Sciatic nerve (tissue), 2 donors: ENCODE measurements at regions not wholly inside any gene's neighbourhood (a gene's known extent, or its start where the extent isn't known, plus 50 kb on each side); places are given as distances from the start of the nearest gene placed in this dataset.

Experiments
- ATAC-seq: fragments of 200-7000 bp; cut with Tn5 transposase; one replicate; pipeline ENCODE4 v1.9.1; 2020; ENCODE audit warnings: mild to moderate bottlenecking, moderate library complexity
- DNase-seq: peaks from one replicate; pipeline ENCODE4 v3.0.0-alpha.2; 2020; ENCODE audit warnings: low spot score
- intact Hi-C: fragments of 100-400 bp; cut with DNase I; formaldehyde crosslinking; loops from one replicate; pipeline ENCODE4 v1.14.2; 2022
- donor health status: DM: no; HTN: no; CAD: no.
- donor health status: DM: no; HTN: no; CAD: no.

DNA sequence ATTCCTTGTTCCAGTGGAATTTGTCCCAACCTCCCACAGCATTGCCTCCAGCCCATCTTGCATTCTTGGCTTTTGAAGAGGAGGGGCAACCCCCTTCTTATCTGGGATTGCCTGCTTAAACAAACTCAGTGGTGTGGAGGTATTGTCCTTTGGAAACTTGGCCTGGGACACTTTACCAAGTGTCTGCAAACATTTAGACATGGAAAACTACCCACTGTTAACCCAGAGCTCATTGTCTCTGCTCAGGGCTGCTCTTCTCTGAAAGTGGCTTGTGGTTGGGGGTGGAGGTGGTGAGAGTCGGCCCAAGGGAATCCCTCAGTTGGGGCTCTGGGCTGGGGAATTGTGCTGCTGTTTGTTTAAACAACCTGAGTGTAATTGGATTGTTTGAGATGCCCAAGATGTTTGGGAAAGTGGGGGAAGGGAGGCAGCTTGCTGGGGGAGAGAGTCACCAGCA lies 178.3 kb upstream of the GATA6 start:
- ATAC-seq: no peak
- intact Hi-C loops: loop anchor here (10.0 kb wide), 1 partner anchor 584 kb away; no protein-coding TSS in a partner anchor
- DNase-seq: no peak

DNA sequence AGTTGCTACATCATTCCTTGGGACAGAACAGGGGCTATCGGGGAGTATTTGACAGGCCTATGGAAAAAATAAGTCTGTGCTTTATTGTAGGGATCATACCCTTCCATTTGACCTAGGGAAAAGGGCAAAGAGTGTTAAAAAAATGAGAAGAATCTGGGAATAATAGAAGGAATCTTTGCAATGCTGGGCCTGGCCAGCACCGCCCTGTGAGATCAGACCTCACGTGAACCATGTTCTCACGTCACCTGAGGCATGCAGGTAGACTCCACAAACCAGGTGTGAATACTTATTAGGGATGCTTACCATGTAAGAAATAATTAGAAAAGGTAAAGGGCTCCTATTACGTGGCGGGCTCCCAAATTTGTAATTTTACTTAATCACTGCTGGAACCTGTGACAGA lies 177.5 kb upstream of the GATA6 start:
- DNase-seq (no peak), ATAC-seq (no peak)
- intact Hi-C loops: loop anchor here (10.0 kb wide), 1 partner anchor 583 kb away; no protein-coding TSS in a partner anchor

DNA sequence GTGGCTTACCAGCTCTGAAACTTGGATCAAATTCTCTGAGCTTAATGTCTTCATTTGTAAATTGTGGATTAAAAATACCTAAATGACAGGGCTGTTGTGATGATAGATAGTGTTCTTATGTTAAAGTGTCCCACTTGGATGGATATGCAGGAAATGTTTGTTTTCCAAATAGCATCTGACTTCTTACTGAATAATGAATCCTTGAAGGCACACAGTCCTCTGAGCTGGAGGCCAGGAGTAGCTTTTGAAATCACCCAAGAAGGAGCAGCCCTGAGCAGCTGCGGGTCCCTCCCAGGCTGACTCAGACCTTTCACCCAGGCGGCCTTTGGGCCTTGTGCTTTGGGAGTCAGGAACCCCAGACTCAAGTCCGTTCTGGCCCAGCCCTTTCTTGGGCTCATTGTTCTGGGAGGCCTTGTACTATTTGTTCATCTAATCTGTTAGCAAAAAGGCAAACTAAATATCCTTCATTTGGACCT lies 173.0 kb upstream of the GATA6 start:
- DNase-seq (no peak), ATAC-seq (no peak)
- intact Hi-C loops: loop anchor here (10.0 kb wide), 1 partner anchor 578 kb away; no protein-coding TSS in a partner anchor

DNA sequence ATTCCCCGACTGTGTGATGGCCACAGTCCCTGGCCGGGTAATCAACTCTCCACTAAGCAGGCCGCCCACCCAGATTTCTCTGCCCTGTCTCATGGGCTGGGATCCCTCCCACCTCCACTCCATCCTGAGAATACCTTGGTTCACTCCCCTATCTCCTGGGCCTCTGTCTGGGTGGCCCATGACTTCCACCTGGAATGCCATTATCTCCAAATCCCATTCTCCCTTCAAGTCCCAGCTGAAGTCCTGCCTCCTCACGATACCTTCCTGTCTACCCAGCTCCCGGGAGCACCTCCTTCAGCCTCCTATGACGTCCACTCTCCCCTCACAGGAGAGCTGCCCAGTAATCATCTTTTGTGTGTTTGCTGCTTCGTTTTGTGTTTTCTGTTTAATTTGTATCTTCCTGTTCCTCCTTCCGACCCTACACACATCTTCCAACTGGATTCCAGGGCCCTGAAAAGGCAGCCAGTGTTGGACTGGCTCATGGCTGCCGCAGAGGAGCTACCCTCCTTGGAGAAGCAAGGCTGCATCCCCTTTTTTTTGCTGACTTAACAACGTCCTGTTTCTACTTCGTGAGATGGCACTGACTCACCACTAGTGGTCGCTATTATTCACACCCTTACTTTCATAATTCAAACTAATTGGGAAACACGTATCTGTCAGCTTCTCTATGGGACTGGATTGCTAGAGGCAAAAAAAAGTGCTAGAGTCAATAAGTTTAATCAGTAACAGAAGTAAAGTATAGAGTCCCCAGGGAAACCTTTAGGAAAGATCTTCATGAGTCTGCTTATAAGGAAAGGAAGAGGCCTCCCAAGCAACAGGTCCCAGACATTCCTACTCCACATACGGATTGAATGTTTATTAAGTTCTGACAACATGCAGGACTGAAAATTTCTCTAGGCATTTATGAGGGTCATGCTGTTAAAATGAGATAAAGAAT lies 171.9 kb upstream of the GATA6 start:
- no peak for ATAC-seq
- intact Hi-C loops: loop anchor here (10.0 kb wide), 1 partner anchor 577 kb away; no protein-coding TSS in a partner anchor
- DNase-seq: no peak

DNA sequence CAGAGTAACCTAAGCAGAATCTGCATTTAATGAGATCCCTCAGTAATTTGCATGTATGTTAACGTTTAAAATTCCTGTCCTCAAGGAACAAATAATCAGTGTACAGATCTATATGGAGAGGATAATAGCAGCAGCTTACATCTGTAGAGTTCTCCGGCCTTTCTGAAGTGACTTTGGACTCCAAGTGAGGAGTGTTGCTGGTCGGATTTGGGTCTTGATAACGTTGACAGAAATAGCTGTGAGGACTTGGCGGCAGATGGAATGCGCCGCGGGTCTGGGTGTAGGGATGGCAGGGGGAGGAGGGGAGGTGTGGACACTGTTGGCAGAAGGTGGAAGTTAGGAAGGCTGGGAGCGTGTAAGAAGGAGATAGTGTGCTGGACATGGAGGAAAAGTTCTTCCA lies 170.9 kb upstream of the GATA6 start:
- ATAC-seq: no peak
- intact Hi-C loops: loop anchor here (10.0 kb wide), 1 partner anchor 576 kb away; no protein-coding TSS in a partner anchor

DNA sequence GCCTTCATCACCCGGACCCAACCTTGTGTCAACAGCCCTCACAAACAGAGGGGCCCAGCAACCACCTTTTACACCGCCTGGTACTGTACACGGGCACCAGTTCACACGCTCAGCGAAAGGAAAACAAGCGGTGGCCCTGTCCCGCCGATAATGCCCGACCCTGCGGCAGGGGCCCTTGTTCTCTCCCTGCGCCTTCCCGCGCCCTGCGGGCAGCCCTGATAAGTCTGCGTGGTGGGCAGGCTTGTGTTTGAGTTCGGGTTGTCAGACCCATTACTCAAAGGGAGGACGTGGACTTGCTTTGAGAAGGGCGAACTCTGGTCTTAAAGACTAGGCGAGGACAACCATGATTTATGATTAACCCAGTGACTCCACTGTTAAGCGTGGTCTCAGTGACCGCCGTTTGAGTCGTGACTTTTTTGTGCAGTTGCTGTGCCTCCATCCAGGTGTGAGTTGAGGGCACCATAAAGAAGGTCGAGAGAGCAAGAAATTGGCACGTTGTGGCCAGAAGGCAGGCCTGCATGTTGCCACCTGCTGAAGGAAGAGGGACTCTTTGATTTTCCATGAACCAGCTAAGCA lies 167.4 kb upstream of the GATA6 start:
- intact Hi-C loops: no loop called here
- ATAC-seq (no peak), DNase-seq (no peak)

More for the DNA sequence above, 170.9 kb upstream of the GATA6 start:
- no peak for DNase-seq

DNA sequence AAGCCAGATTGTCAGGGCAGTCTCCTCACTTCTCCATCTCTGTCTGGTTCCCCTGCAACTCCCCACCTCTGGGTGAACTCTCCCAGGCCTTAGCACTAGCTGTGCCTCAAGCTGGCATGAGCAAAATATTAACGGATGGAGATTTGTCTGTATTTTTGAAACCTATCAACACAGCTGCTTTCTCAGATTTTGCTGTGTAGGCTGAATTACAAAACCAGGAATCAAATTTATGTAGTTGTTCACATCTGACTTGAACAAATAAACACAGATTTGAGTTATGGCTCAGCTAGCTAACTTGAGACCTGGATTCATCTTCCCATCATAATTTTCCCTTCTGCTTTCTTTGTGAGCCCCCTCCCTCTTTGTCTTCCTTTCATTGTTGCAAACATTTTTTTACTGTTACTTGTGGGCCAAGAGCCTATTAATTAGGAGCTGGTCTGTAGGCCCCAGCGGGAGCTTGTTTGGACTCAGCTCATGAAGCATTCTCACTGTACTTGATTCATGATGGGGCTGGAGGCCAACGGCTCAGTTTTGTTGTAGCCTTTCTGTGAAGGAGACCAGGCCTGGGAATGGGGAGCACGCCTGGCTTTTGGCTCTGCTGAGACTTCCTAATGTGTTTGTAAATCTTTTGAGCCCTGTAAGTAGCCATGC lies 164.1 kb upstream of the GATA6 start:
- intact Hi-C loops: no loop called here
- no peak for DNase-seq
- ATAC-seq: peak; percentile 39

DNA sequence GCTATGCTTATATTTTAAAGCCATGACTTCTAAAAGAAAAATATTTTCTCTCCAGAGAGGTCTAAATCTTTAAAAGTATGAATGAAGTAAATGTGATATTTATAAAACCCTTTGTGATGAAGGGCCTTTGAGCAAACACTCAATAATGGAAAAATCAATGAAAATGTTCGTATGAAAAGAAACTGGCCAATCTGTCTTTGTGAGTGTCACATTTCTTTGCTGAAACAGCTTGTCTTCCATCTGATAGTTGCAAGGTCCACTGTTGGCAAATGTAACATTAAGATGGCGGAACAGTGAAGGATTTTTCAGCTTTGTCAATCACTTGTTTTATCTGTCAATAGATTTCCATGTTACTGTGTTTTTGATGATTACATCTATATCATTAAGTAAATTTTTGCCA lies 162.9 kb upstream of the GATA6 start:
- intact Hi-C loops: no loop called here

DNA sequence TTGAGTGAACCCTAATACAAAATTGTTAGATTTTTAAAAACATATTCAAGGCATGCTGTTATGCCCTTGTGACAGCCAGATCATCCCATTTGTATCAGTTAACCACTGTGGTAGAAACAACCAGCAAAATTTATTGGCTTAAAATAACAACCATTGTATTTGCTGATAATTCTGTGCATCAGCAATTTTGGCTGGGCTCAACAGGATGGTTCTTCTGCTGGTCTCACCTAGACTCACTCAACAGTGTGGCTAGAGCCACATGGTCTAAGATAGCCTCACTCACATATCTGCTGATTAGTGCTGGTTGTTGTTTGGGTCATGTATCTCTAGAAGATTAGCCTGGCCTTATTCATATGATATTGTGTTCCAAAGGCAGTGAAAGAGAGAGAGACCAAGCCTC lies 160.1 kb upstream of the GATA6 start:
- intact Hi-C loops: no loop called here
- ATAC-seq (no peak), DNase-seq (no peak)

More for the DNA sequence above, 162.9 kb upstream of the GATA6 start:
- ATAC-seq (no peak), DNase-seq (no peak)

DNA sequence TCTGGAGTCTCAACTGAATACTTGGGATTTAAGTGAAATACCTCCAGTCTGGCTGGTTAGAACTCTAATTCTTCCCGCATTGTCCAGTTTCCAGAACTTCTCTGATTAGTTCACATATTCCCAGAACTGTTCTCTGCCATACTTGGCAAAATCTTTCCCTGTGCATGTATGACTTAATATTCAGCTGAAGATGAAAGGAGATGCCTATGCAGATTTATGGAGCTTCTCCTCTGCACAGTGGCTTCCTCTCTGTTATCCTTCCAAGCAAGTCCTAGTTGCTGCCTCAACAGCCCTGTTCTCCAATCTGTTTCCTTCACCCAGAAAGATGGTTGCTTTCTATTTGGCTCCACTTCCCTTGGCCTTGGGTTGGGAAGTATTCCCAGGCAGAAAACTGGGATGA lies 155.4 kb upstream of the GATA6 start:
- intact Hi-C loops: no loop called here
- DNase-seq (no peak), ATAC-seq (no peak)

DNA sequence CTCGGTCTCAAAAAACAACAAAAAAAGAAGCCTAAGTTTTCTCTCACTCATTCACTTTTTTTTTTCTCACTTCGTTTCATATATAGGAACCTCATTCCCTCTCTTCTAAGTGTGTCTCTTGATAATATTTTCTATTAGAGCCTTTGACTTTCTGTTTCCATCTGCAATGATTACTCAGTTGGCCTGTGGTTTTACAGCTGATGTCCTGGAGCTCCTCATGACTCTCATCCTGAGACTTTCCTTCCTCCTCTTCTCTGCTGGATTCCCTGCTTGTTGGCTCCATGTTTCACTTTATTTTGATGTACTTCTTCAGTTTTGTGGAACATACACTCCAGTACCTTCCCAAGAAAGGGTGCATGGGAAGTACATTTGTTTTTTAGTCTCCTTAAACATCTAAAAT lies 154.2 kb upstream of the GATA6 start:
- ATAC-seq (no peak), DNase-seq (no peak)
- intact Hi-C loops: no loop called here

DNA sequence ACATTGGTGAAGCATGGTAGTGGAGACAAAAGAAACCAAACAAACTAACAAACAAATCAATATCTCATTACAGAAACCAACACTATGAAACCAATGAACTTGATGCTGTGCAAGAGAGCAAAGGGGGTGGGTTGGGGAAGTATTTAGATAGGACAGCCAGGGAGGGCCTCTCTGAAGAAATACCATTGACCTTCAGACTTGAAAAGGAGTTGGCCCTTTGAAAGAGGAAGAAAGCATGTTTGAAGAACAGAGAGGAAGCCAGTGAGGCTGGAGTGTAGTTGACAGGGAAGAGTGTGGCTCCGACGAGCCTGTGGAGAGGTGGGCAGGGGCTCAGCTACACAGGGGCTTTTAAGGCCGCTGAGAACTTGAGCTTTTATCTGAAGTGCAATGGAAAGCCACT lies 151.0 kb upstream of the GATA6 start:
- DNase-seq (no peak), ATAC-seq (no peak)
- intact Hi-C loops: no loop called here

DNA sequence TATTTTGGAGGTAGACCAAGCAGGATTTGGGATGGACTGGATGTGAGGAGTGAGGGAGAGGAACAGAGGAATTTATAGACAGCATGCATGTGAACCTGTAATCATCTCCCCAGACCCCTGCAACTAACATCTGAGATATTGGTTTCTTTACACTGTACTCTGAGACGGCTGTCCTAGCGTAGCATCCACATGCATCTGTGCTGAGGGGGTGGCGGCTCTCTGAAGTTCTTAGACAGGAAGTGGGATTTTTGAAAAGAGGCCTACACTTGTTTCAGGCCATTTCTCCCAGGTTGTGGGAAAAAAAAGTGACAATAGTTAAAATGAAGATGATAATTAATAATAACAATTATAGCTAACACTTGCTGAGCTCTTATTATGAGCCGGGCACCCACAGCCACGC lies 150.2 kb upstream of the GATA6 start:
- ATAC-seq: no peak
- DNase-seq: no peak
- intact Hi-C loops: no loop called here

DNA sequence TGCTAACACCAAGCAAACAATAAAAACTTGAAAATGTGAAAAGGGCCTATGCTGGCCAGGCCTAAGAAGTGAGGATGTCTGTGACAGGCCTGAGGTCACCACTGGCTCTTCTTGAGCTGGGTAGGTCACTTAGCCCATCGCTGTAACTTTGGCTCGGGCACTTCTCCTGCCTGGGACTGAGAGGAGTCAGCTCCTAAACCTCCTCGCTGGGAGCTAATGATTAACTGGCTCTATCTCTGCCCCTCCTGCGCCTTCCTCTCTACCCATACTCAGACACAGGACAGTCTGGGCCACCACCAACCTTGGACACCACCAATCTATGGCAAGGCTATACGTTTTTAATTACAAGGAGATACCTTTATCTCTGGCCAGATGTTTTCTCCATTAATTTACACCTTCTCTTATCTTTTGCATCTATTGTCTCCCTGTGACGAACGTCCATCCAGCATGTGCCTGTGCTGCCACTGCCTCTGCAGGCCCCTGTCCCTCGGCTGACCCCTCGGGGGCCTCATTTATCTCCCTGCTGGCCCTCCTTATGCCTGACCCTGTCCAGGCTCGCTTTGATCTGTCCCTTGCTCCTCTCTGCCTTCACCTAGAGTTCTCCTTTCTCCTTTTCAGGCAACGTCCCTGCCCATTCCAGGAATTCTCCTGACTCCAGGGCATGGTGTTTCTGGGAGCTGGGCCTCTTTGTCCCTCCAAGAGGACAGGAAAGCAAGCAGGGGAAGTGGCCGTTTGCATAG lies 149.1 kb upstream of the GATA6 start:
- intact Hi-C loops: no loop called here
- ATAC-seq (no peak), DNase-seq (no peak)

DNA sequence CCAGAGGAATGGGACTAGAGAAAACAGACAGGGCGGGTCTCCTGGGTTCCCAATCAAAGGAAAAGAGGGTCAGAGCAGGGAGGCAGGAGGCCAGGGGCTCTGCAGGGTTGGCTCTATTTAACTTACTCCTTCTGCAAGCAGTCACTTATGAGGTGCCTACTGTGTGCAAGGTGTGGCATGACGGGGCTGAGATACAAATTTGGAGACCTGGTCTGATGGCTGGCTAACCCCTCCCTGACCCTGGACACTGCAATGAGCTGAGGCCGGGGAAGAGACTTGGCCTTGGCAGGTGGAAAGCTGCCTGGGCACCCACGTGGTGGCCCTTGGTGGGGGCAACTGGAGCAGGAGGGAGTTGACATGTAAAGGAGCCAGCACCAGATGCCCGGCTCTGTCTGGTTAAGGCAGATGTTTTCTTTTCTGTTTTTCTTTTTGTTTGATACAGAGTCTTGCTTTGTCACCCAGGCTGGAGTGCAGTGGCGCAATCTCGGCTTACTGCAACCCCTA lies 148.5 kb upstream of the GATA6 start:
- intact Hi-C loops: no loop called here

DNA sequence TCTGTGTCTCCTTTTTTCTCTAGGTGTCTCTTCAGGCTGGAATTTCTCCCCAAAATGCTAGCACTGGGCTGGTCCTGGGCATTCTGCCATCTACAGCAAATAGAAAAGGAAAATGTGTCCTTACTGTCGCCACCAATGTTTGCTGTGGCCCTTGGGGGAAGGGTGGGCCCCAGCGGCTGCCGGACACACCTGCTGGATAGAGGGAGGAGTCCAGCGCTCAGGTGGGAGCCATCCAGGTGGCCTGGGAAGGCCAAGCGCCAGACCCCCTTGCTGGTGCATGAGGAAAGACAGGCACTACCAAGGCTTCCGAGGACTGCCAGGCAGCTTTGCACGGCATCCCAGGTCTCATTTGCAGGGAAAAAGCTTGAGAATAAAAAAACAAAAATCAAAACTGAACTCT lies 147.7 kb upstream of the GATA6 start:
- ATAC-seq (no peak), DNase-seq (no peak)
- intact Hi-C loops: no loop called here

More for the DNA sequence above, 148.5 kb upstream of the GATA6 start:
- ATAC-seq (no peak), DNase-seq (no peak)

DNA sequence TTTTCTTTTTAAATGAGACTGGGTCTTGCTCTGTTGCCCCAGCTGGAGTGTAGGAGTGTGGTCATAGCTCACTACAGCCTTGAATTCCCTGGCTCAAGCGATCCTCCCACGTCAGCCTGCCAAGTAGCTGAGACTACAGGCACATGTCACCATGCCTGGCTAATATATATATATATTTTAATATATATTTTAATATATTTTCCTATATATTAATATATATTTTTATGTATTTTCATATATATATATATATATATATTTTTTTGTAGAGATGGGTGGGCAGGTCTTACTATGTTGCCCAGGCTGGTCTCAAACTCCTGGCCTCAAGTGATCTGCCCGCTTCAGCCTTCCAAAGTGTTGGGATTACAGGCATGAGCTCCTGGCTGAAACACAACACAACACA lies 144.5 kb upstream of the GATA6 start:
- intact Hi-C loops: no loop called here
- no peak for DNase-seq
- no peak for ATAC-seq

DNA sequence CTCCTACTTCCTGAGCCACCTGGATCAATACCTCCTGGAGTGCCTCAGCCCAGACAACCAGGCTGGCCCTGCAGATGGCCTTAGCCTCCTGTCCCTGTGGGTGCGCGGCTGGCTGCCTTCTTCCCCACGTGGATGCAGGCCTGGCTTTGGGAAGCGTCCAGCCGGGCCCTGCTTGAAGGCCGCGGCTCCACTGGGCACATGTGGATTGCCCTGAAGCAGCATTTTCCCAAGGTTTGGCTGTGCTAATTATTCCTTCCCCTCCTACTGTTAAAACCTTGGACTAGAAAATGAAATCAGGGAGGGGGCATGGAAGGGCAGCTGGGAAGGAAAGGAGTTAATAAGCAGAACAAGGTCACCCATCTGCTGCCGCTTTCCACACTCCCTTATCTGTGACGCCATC lies 143.0 kb upstream of the GATA6 start:
- DNase-seq: no peak
- ATAC-seq: no peak
- intact Hi-C loops: no loop called here

DNA sequence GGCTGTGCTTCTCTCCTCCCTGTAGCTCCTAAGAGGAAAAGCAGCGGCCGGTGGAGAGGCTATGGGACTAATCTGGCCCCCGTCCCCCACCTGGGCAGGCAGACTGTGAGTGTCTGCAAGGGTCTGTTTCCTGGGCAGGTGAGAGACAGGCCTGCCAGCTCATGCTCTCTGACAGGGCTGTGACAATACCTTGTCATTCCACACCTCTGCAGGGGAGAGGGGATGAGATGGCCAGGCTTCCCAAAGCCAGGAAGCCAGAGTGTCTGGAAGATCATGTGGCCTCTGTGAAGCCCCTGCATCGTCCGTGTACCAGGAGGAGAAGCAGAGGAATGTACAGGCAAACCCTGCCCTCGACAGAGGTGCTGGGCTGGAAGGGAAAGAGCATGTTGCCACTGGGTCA lies 142.5 kb upstream of the GATA6 start:
- DNase-seq: no peak
- no peak for ATAC-seq
- intact Hi-C loops: no loop called here
